Skeletal muscle tissue (tissue), 3 donors: ENCODE measurements at regions not wholly inside any gene's neighbourhood (a gene's known extent, or its start where the extent isn't known, plus 50 kb on each side); places are given as distances from the start of the nearest gene placed in this dataset.

Experiments
- H3K27ac ChIP-seq: one replicate; pipeline ENCODE4 v1.7.0; 2013; ENCODE audit warnings: mild to moderate bottlenecking, low read depth, low read length, inconsistent platforms
- H3K27me3 ChIP-seq, 3 donors: one replicate each; pipeline ENCODE4 v1.7.0; 2013; ENCODE audit warnings: low read length in 3 of 3; ENCODE audit not compliant: control insufficient read depth in 3 of 3, insufficient read depth in 3 of 3
- H3K36me3 ChIP-seq, 3 donors: one replicate each; pipeline ENCODE4 v1.7.0; 2013; ENCODE audit warnings: low read length in 3 of 3; ENCODE audit not compliant: control insufficient read depth in 3 of 3, insufficient read depth in 3 of 3
- H3K4me1 ChIP-seq, 3 donors: one replicate each; pipeline ENCODE4 v1.7.0; 2013; ENCODE audit warnings: low read length in 3 of 3, mild to moderate bottlenecking in 3 of 3; ENCODE audit not compliant: control insufficient read depth in 3 of 3, insufficient read depth in 3 of 3
- H3K4me3 ChIP-seq, 3 donors: one replicate each; pipeline ENCODE4 v1.7.0; 2013; ENCODE audit warnings: low read length in 3 of 3
- H3K9ac ChIP-seq, 3 donors: one replicate each; pipeline ENCODE4 v1.7.0; 2013; ENCODE audit warnings: low read length in 3 of 3, mild to moderate bottlenecking in 3 of 3, moderate library complexity in 2 of 3, low read depth in 1 of 3
- H3K9me3 ChIP-seq, 3 donors: one replicate each; pipeline ENCODE4 v1.7.0; 2013; ENCODE audit warnings: low read length in 3 of 3; ENCODE audit not compliant: control insufficient read depth in 3 of 3
- donor health status: Osteomylitis.

- Histone ChIP-seq H3K27me3 (no peaks in the 10 kb centered on the region), H3K9me3 (no peaks in the 10 kb centered on the region), H3K4me1 (peaks cover 4 to 10% (median 4%) of the 10 kb centered on the region in 3 donors), H3K9ac (no peak overlapping the region), H3K27ac (no peak overlapping the region), H3K4me3 (no peak overlapping the region), H3K36me3 (no peaks in the 10 kb centered on the region)
Observed at GRCh38 chr6:3991941-3992340, 87.0 kb downstream of the FAM217A start.

- Histone ChIP-seq H3K27ac (no peak overlapping the region), H3K4me3 (no peak overlapping the region), H3K9ac (no peak overlapping the region), H3K36me3 (no peaks in the 10 kb centered on the region), H3K4me1 (peaks cover 0 to 7% (median 2%) of the 10 kb centered on the region in 3 donors), H3K27me3 (no peaks in the 10 kb centered on the region), H3K9me3 (no peaks in the 10 kb centered on the region)
Observed at GRCh38 chr6:3996349-3996748, 82.6 kb downstream of the FAM217A start.

GRCh38 chr6:3997177-3997770 is 81.7 kb downstream of the FAM217A start:
- Histone ChIP-seq H3K4me1 (peaks cover 0 to 7% (median 2%) of the 10 kb centered on the region in 3 donors), H3K9me3 (no peaks in the 10 kb centered on the region), H3K27me3 (no peaks in the 10 kb centered on the region), H3K4me3 (no peak overlapping the region), H3K27ac (peak overlapping the region; percentile 17), H3K9ac (no peak overlapping the region), H3K36me3 (no peaks in the 10 kb centered on the region)

- peaks cover 0 to 3% (median 3%) of the 10 kb centered on the region in 3 donors for H3K36me3 ChIP-seq
Observed at GRCh38 chr6:3999800-4000661, 78.9 kb downstream of the FAM217A start.

GRCh38 chr6:4004249-4004648 is 74.7 kb downstream of the FAM217A start:
- Histone ChIP-seq H3K27ac (no peak overlapping the region), H3K4me3 (no peak overlapping the region), H3K36me3 (peaks cover 0 to 3% (median 3%) of the 10 kb centered on the region in 3 donors), H3K9ac (no peak overlapping the region), H3K4me1 (peaks cover 0 to 6% (median 4%) of the 10 kb centered on the region in 3 donors), H3K9me3 (no peaks in the 10 kb centered on the region), H3K27me3 (no peaks in the 10 kb centered on the region)

More at GRCh38 chr6:3999800-4000661, 78.9 kb downstream of the FAM217A start:
- Histone ChIP-seq H3K27me3 (no peaks in the 10 kb centered on the region), H3K4me3 (no peak overlapping the region), H3K9me3 (no peaks in the 10 kb centered on the region), H3K9ac (no peak overlapping the region), H3K4me1 (peaks cover 0 to 7% (median 2%) of the 10 kb centered on the region in 3 donors), H3K27ac (no peak overlapping the region)

- H3K4me1 ChIP-seq: peaks cover 0 to 4% (median 0%) of the 10 kb centered on the region in 3 donors
- H3K9me3 ChIP-seq: no peaks in the 10 kb centered on the region
- H3K36me3 ChIP-seq: peaks cover 0 to 3% (median under 1%) of the 10 kb centered on the region in 3 donors
- peak overlapping the region in 1 of 3 donors; percentile 17 for H3K9ac ChIP-seq
- H3K4me3 ChIP-seq: no peak overlapping the region
- peak overlapping the region; percentile 16 for H3K27ac ChIP-seq
- H3K27me3 ChIP-seq: no peaks in the 10 kb centered on the region
Observed at GRCh38 chr6:4008324-4009047, 70.5 kb downstream of the FAM217A start.

GRCh38 chr6:4009486-4009885 is 69.5 kb downstream of the FAM217A start:
- Histone ChIP-seq H3K36me3 (no peaks in the 10 kb centered on the region), H3K9ac (no peak overlapping the region), H3K27me3 (no peaks in the 10 kb centered on the region), H3K27ac (no peak overlapping the region), H3K4me1 (peaks cover 0 to 4% (median 0%) of the 10 kb centered on the region in 3 donors), H3K9me3 (no peaks in the 10 kb centered on the region), H3K4me3 (no peak overlapping the region)

GRCh38 chr6:4010048-4010447 is 68.9 kb downstream of the FAM217A start:
- no peak overlapping the region for H3K4me3 ChIP-seq
- H3K9me3 ChIP-seq: no peaks in the 10 kb centered on the region
- no peak overlapping the region for H3K9ac ChIP-seq
- H3K27ac ChIP-seq: no peak overlapping the region
- H3K36me3 ChIP-seq: no peaks in the 10 kb centered on the region
- no peaks in the 10 kb centered on the region for H3K27me3 ChIP-seq
- H3K4me1 ChIP-seq: peaks cover 0 to 4% (median 0%) of the 10 kb centered on the region in 3 donors

GRCh38 chr6:4010689-4011090 is 68.2 kb downstream of the FAM217A start:
- peaks cover 0 to 4% (median 1%) of the 10 kb centered on the region in 3 donors for H3K4me1 ChIP-seq
- no peak overlapping the region for H3K27ac ChIP-seq
- no peaks in the 10 kb centered on the region for H3K9me3 ChIP-seq
- H3K4me3 ChIP-seq: no peak overlapping the region
- H3K9ac ChIP-seq: no peak overlapping the region
- H3K36me3 ChIP-seq: no peaks in the 10 kb centered on the region
- no peaks in the 10 kb centered on the region for H3K27me3 ChIP-seq
